GM23248 (cell line): ENCODE measurements at regions not wholly inside any gene's neighbourhood (a gene's known extent, or its start where the extent isn't known, plus 50 kb on each side); places are given as distances from the start of the nearest gene placed in this dataset.

Experiments used
- EZH2 ChIP-seq: fragments of 200-600 bp; sonication (generic); IDR thresholded peaks from 2 replicates; pipeline ENCODE4 v1.6.1; 2018; ENCODE audit warnings: antibody characterized with exemption, mild to moderate bottlenecking; ENCODE audit not compliant: insufficient read depth, poor library complexity, severe bottlenecking
- EZH2phosphoT487 ChIP-seq: fragments of 200-600 bp; sonication (generic); IDR thresholded peaks from 2 replicates; pipeline ENCODE4 v1.6.1; 2018; ENCODE audit warnings: antibody characterized with exemption, moderate library complexity, mild to moderate bottlenecking, low read depth; ENCODE audit not compliant: insufficient read depth

DNA sequence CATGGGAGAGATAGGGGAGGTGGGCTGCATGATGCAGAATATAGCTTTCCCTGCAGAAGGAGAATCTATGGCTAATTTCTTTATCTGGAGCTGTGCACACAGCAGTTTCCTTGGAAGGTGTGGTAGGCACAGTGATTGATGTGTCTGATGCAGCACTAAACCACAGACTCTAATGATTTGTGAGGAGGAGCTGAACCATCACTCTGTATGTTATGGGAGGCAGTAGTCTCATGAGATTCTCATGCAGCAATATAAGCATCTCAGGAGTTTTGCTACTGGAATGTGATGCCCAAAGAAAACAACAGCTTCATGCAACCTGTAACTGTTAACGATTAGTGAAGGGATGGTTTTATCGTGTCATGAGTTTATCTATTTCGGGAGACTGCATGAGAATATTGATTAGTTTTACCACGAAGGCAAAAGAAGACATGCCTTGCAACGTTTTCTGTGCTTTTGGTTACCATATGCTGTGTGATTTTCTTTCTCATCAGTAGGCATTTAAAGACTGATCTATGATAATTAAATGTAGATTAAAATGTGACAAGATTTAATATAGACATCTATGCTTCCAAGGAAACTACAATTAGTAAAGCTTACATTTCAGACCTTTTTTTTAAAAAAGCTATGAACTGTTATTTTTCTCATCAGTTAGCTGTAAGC lies 286.8 kb downstream of the ARL6IP6 start:
- no peak for TF ChIP-seq EZH2
- no peak for TF ChIP-seq EZH2phosphoT487
